C4-2B (cell line): ENCODE measurements at regions not wholly inside any gene's neighbourhood (a gene's known extent, or its start where the extent isn't known, plus 50 kb on each side); places are given as distances from the start of the nearest gene placed in this dataset.
"Not testable (repeated sequence)": the region's sequence is repeated elsewhere in the genome, so short reads cannot be mapped to it uniquely, and the experiment has no call there.

Experiments
- H3K27ac ChIP-seq: fragments of 450-650 bp; 2 replicates; pipeline ENCODE4 v1.5.1; 2017
- ZFX ChIP-seq: fragments of 450-650 bp; IDR thresholded peaks from 2 replicates; pipeline ENCODE4 v1.6.1; 2017
- TF ChIP-seq, protein P1 (sequence below): fragments of 450-650 bp; conservative IDR thresholded peaks from 2 replicates; pipeline ENCODE4 v1.5.1; 2017; ENCODE audit warnings: mild to moderate bottlenecking

- TF ChIP-seq, protein P1, sequence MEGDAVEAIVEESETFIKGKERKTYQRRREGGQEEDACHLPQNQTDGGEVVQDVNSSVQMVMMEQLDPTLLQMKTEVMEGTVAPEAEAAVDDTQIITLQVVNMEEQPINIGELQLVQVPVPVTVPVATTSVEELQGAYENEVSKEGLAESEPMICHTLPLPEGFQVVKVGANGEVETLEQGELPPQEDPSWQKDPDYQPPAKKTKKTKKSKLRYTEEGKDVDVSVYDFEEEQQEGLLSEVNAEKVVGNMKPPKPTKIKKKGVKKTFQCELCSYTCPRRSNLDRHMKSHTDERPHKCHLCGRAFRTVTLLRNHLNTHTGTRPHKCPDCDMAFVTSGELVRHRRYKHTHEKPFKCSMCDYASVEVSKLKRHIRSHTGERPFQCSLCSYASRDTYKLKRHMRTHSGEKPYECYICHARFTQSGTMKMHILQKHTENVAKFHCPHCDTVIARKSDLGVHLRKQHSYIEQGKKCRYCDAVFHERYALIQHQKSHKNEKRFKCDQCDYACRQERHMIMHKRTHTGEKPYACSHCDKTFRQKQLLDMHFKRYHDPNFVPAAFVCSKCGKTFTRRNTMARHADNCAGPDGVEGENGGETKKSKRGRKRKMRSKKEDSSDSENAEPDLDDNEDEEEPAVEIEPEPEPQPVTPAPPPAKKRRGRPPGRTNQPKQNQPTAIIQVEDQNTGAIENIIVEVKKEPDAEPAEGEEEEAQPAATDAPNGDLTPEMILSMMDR = no peak
- TF ChIP-seq ZFX = no peak
- no peak overlapping the region for H3K27ac ChIP-seq
These were observed 115.7 kb upstream of the KLHL1 start for GRCh38 chr13:70223911-70224310.

DNA sequence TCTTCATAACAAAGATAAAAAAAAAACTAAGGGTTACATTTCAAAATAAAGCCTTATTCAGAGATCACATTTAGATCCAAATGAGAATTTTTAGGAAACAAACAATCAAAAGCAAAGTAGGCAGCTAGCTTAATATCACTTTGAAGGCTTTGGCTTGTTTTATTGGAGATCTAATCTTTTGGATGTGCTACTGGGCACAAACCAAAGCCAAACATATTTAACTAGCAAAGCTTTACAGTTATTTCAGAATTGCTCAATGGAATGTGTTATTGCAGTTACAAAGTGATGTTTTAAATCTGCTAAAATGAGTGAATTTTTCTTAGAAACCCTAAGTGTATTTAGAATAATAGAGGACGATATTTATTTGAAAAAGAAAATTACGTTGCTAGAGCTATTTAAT is 114.7 kb upstream of the KLHL1 start:
- TF ChIP-seq, protein P1 = no peak
- no peak for TF ChIP-seq ZFX
- H3K27ac ChIP-seq = no peak overlapping the region

GRCh38 chr13:70218618-70219017 is 110.4 kb upstream of the KLHL1 start:
- no peak for TF ChIP-seq ZFX
- TF ChIP-seq, protein P1 = no peak
- no peak overlapping the region for H3K27ac ChIP-seq

DNA sequence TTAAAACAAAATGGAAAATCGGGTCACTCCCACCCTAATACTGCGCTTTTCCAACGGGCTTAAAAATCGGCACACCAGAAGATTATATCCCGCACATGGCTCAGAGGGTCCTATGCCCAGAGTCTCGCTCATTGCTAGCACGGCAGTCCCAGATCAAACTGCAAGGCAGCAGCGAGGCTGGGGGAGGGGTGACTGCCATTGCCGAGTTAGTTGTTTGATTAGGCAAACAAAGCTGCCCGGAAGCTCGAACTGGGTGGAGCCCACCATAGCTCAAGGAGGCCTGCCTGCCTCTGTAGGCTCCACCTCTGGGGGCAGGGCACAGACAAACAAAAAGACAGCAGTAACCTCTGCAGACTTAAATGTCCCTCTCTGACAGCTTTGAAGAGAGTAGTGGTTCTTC is 100.7 kb upstream of the KLHL1 start:
- H3K27ac ChIP-seq = not testable (repeated sequence)

- H3K27ac ChIP-seq = no peak overlapping the region
- TF ChIP-seq ZFX = no peak
- TF ChIP-seq, protein P1 = no peak
These were observed 98.4 kb upstream of the KLHL1 start for GRCh38 chr13:70206671-70207070.

- H3K27ac ChIP-seq = no peak overlapping the region
- no peak for TF ChIP-seq ZFX
- TF ChIP-seq, protein P1 = no peak
These were observed 95.5 kb upstream of the KLHL1 start for GRCh38 chr13:70203661-70204229.

DNA sequence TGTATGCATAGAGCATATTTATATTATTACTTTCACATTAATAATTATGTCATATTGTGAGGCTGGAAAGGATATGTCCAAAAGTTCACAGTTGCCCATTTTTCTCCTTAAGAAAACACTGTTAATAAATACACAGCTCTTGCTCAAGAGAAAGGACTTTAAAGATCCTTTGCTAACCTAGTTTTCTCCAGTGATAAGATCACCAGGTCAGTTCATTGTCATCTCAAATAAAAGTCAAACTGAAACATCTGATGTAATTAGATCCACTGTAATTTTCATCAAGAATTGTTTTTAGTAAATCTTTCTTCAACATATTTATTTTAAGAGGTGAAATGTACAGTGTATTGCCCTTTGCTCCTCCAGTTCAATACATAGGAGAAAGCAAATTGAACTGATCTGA is 82.8 kb upstream of the KLHL1 start:
- TF ChIP-seq ZFX = no peak
- TF ChIP-seq, protein P1 = no peak
- no peak overlapping the region for H3K27ac ChIP-seq

DNA sequence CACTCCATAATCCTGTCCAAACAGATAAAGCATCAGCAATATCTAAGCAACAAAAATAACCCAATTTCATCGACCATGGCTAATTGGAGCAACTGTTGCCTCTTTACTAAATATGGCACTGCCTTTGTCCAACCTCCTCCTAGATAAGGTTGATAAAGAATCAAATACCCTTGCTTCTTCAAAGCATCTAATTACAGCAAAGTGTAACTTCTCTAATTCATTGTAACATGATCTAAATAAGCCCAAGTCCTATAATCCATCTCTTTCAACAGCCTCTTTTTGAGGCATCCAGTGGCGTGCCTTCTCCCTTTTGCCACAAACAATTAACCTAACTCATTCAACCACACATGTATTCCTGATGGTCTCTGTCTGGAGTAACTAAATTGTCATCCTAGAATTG is 81.7 kb upstream of the KLHL1 start:
- TF ChIP-seq, protein P1 = no peak
- no peak for TF ChIP-seq ZFX
- no peak overlapping the region for H3K27ac ChIP-seq
